ENCODE measurements at regions not wholly inside any gene's neighbourhood (a gene's known extent, or its start where the extent isn't known, plus 50 kb on each side); places are given as distances from the start of the nearest gene placed in this dataset.

GRCh38 chr11:23399995-23400394 is 539.7 kb upstream of the CCDC179 start:
- no peak for DNase-seq (ENCODE audit: low read depth)
- no peak overlapping the region for H3K4me3 ChIP-seq (ENCODE audit: control insufficient read depth, low read depth, low read length)
- no peak for TF ChIP-seq CTCF (conservative IDR thresholded peaks at IDR 0.05; ENCODE audit: control insufficient read depth, insufficient read depth, low read depth, low read length)

GRCh38 chr11:23403210-23404185 is 543.2 kb upstream of the CCDC179 start:
- no peak for TF ChIP-seq CTCF (conservative IDR thresholded peaks at IDR 0.05; ENCODE audit: control insufficient read depth, insufficient read depth, low read depth, low read length)
- no peak overlapping the region for H3K4me3 ChIP-seq (ENCODE audit: control insufficient read depth, low read depth, low read length)
- no peak for DNase-seq (ENCODE audit: low read depth)

DNA sequence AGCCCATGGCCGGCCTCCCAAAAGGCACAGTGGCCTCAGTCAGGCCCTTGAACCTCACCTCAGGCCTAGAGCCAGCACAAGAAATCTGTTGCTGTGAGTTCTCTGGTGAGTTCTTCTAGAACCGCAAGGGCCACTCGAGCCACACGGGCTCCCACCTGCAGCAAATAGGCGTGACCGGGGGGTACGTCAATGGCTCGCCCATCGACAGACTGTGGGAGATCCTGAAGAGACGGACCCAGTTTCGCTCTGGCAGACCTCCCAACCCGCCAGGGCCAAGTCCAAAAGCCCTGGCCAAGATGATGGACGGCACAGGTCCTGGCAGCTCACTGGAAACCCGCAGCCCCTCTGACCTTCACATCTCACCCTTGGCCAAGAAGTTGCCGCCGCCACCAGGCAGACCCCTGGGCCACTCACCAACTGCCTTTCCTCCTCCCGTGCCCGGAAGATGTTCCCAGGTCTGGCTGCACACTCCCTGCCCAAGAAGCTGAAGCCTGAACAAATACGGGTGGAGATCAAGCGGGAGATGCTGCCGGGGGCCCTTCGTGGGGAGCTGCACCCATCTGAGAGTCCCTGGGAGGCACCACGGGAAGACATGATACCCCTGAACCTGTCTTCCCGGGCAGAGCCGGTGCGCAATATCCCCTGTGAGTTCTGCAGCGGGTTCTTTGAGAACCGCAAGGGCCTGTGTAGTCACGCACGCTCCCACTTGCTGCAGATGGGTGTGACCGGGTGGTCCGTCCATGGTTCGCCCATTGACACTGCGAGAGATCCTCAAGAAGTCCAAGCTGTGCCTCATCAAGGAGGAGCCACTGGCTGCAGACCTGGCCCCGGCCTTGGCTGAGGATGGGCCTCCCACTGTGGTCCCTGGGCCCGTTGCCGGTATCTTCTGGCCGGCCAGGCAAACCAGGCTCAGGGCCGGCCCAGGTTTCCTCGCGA is 544.2 kb upstream of the CCDC179 start:
- H3K4me3 ChIP-seq (ENCODE audit: control insufficient read depth, low read depth, low read length) = no peak overlapping the region
- DNase-seq (ENCODE audit: low read depth) = no peak
- TF ChIP-seq CTCF (conservative IDR thresholded peaks at IDR 0.05; ENCODE audit: control insufficient read depth, insufficient read depth, low read depth, low read length) = no peak

DNA sequence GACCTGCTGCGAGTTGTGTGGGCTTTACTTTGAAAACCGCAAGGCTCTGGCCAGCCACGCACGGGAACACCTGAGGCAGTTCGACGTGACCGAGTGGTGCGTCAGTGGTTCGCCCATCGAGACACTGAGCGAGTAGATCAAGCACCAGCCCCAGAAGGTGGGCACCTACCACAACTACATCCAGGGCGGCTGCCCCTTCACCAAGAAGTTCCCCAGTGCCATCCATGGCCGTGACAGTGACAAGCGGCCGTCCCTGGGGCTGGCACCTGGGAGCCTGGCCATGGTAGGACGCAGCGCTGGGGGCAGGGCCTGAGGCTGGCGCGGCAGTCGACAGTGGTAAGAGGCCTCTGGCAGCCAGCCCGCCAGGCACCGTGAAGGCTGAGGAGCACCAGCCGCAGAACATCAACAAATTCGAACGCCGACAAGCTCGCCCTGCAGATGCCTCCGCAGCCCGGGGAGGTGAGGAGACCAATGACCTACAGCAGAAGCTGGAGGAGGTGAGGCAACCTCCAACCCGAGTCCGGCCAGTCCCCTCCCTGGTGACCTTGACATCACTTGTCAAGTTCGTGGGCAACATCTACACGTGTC is 545.2 kb upstream of the CCDC179 start:
- no peak for TF ChIP-seq CTCF (conservative IDR thresholded peaks at IDR 0.05; ENCODE audit: control insufficient read depth, insufficient read depth, low read depth, low read length)
- H3K4me3 ChIP-seq (ENCODE audit: control insufficient read depth, low read depth, low read length) = no peak overlapping the region
- DNase-seq (ENCODE audit: low read depth) = no peak

- no peak for TF ChIP-seq CTCF (conservative IDR thresholded peaks at IDR 0.05; ENCODE audit: control insufficient read depth, insufficient read depth, low read depth, low read length)
- no peak for DNase-seq (ENCODE audit: low read depth)
- no peak overlapping the region for H3K4me3 ChIP-seq (ENCODE audit: control insufficient read depth, low read depth, low read length)
These were observed 546.0 kb upstream of the CCDC179 start for GRCh38 chr11:23406131-23406819.

- no peak overlapping the region for H3K4me3 ChIP-seq (ENCODE audit: control insufficient read depth, low read depth, low read length)
- no peak for DNase-seq (ENCODE audit: low read depth)
- TF ChIP-seq CTCF (conservative IDR thresholded peaks at IDR 0.05; ENCODE audit: control insufficient read depth, insufficient read depth, low read depth, low read length) = no peak
These were observed 552.8 kb upstream of the CCDC179 start for GRCh38 chr11:23413057-23413456.
